ENCODE measurements at regions not wholly inside any gene's neighbourhood (a gene's known extent, or its start where the extent isn't known, plus 50 kb on each side); places are given as distances from the start of the nearest gene placed in this dataset.

DNA sequence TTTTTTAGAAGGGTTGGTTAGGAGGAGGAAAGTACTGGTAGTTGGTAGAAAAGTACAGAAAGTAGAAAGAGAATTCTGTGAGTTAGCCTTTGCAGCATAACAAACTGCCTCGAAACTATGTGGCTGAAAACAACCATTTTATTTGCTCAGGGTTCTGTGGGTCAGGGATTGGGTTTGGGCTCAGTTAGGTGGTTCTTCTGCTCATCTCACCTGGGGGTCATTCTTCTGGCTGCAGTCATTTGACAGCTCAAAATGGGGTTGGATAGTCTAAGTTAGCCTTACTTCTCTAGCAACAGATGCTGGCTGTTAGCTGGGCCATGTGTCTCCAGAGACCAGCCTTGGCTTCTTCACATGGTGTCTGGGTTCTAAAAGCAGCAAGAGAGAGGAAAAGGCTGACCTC lies 119.4 kb downstream of the SMIM20 start:
- TF ChIP-seq ASH2L (IDR thresholded peaks at IDR 0.05; ENCODE audit: borderline replicate concordance, low read depth) (no peak), MTA2 (IDR thresholded peaks at IDR 0.05; ENCODE audit: low read depth) (no peak), IKZF2 (IDR thresholded peaks at IDR 0.05) (no peak), TAF1 (IDR thresholded peaks at IDR 0.05; ENCODE audit: borderline replicate concordance, low read depth, low read length) (no peak), RAD21 (IDR thresholded peaks at IDR 0.05; ENCODE audit: insufficient read depth, low read depth, low read length) (no peak), IRF4 (IDR thresholded peaks at IDR 0.05; ENCODE audit: low read depth, low read length) (no peak), EED (IDR thresholded peaks at IDR 0.05; ENCODE audit: low read depth) (no peak), ZNF24 (IDR thresholded peaks at IDR 0.05) (no peak), FOXK2 (IDR thresholded peaks at IDR 0.05) (no peak), STAT3 (IDR thresholded peaks at IDR 0.05; ENCODE audit: low read depth, low read length) (no peak)
- TF ChIP-seq, protein P1, sequence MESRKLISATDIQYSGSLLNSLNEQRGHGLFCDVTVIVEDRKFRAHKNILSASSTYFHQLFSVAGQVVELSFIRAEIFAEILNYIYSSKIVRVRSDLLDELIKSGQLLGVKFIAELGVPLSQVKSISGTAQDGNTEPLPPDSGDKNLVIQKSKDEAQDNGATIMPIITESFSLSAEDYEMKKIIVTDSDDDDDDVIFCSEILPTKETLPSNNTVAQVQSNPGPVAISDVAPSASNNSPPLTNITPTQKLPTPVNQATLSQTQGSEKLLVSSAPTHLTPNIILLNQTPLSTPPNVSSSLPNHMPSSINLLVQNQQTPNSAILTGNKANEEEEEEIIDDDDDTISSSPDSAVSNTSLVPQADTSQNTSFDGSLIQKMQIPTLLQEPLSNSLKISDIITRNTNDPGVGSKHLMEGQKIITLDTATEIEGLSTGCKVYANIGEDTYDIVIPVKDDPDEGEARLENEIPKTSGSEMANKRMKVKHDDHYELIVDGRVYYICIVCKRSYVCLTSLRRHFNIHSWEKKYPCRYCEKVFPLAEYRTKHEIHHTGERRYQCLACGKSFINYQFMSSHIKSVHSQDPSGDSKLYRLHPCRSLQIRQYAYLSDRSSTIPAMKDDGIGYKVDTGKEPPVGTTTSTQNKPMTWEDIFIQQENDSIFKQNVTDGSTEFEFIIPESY (IDR thresholded peaks at IDR 0.05): no peak
- TF ChIP-seq, protein P2, sequence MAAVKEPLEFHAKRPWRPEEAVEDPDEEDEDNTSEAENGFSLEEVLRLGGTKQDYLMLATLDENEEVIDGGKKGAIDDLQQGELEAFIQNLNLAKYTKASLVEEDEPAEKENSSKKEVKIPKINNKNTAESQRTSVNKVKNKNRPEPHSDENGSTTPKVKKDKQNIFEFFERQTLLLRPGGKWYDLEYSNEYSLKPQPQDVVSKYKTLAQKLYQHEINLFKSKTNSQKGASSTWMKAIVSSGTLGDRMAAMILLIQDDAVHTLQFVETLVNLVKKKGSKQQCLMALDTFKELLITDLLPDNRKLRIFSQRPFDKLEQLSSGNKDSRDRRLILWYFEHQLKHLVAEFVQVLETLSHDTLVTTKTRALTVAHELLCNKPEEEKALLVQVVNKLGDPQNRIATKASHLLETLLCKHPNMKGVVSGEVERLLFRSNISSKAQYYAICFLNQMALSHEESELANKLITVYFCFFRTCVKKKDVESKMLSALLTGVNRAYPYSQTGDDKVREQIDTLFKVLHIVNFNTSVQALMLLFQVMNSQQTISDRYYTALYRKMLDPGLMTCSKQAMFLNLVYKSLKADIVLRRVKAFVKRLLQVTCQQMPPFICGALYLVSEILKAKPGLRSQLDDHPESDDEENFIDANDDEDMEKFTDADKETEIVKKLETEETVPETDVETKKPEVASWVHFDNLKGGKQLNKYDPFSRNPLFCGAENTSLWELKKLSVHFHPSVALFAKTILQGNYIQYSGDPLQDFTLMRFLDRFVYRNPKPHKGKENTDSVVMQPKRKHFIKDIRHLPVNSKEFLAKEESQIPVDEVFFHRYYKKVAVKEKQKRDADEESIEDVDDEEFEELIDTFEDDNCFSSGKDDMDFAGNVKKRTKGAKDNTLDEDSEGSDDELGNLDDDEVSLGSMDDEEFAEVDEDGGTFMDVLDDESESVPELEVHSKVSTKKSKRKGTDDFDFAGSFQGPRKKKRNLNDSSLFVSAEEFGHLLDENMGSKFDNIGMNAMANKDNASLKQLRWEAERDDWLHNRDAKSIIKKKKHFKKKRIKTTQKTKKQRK (IDR thresholded peaks at IDR 0.05; ENCODE audit: low read depth, low read length): no peak
- intact Hi-C loops (cut with micrococcal nuclease; ENCODE audit: unreplicated experiment): no loop called here
- Histone ChIP-seq H3K4me3 (no peak overlapping the region), H3K27ac (ENCODE audit: control insufficient read depth, insufficient read depth) (no peak overlapping the region), H3K9me3 (replicated peaks; ENCODE audit: control insufficient read depth, insufficient read depth, low read length) (no peaks in the 10 kb centered on the region; the same call in 2 of the 3 replicates), H4K20me1 (ENCODE audit: control insufficient read depth, insufficient read depth) (no peaks in the 10 kb centered on the region), H3K4me2 (ENCODE audit: control insufficient read depth, insufficient read depth) (no peak overlapping the region), H3K4me1 (ENCODE audit: control insufficient read depth, insufficient read depth, low read length) (peaks cover 4% of the 10 kb centered on the region), H3K9ac (ENCODE audit: control insufficient read depth, insufficient read depth, low read length) (no peak overlapping the region), H2AFZ (ENCODE audit: control insufficient read depth, low read depth, low read length) (no peak overlapping the region), H3K36me3 (ENCODE audit: control insufficient read depth in 2 of 2, insufficient read depth in 2 of 2, low read length in 1 of 2) (no peaks in the 10 kb centered on the region), H3K79me2 (ENCODE audit: control insufficient read depth, insufficient read depth, low read length) (no peaks in the 10 kb centered on the region), H3K27me3 (replicated peaks in 1 of 2; ENCODE audit: control insufficient read depth in 2 of 2, insufficient read depth in 2 of 2, low read length in 1 of 2) (no peaks in the 10 kb centered on the region)
- POLR2A ChIA-PET: no interaction called here
- CTCF ChIA-PET: interaction anchor here (1.1 kb wide), 1 partner anchor 49 kb away, joined by 3 read pairs; no protein-coding TSS in a partner anchor
- SMC1A ChIA-PET (ENCODE audit: uncharacterized antibody, unreplicated experiment): interaction anchor here (1.1 kb wide), 1 partner anchor 11 kb away, joined by 3 read pairs; no protein-coding TSS in a partner anchor
- RAD21 ChIA-PET (ENCODE audit: unreplicated experiment): no interaction called here
- 36% methylated on average over 1 of the region's 1 CpG for WGBS (ENCODE audit: insufficient coverage, insufficient replicate concordance, low lambda C conversion rate, missing lambda C conversion rate)
- BruUV-seq (replicated peaks): no TSS peak
- in situ Hi-C loops (cut with MboI): no loop called here
- ATAC-seq (no peak), DNase-seq (ENCODE audit: low read depth, low spot score) (no peak), FAIRE-seq (no peak)
